ENCODE measurements at regions not wholly inside any gene's neighbourhood (a gene's known extent, or its start where the extent isn't known, plus 50 kb on each side); places are given as distances from the start of the nearest gene placed in this dataset.
A peak's percentile ranks its signal among the peaks of the same experiment; 100 is the strongest.
"Not testable (repeated sequence)": the region's sequence is repeated elsewhere in the genome, so short reads cannot be mapped to it uniquely, and the experiment has no call there.

DNA sequence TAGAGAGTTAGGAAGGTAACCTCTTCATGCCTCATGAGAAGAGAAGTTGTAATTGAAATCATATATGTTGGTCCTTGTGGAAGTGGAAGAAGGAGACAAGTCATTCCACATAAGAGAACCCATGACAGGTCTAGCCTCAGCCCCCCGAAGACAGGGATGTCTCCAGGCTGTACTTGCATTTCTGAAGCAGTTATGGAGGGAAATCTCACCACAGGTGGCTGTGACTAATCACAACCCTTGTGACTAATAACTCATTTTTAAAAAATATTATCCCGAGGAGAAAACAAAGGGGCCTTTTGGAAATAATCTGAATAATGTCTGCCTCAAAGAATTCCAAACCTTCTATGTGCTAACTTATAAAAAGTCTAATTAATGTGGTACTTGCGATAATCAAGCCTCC, 262.1 kb upstream of the RPS23 start:
- no peak overlapping the region for H3K27ac ChIP-seq
- H3K4me3 ChIP-seq = no peak overlapping the region

DNA sequence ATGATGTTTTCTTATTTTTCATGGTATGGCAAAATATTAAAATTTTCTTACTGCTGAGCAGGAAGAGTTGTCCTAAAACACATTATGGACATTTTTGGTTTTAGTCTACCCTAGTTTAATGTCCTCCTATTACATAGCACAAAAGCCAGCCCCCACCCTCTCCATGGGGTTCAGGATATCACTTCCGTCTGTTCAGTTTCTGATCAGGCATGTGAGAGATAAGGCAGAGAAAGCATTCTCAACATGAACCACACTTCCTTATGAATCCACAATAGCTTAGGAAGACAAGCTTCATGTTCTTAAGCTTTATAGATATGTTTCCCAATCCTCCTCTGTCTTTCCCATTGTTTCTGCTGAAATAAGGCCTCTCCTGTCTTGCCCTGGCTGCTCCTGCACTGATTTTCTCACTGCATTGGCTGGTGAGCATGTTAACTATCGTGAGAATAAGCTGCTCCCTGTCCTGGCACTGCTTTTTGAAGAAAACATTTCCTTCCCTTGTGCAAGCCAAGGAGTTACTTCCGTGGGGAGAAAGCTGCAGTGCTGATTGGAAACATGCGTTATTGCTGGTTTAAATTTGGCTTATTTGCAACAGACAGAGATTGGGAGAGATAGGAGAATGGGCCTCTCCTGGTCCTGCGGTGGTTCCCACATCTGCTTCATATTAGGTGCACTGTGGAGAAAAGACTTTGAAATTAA, 260.3 kb upstream of the RPS23 start:
- no peak overlapping the region for H3K4me3 ChIP-seq
- peak overlapping the region in 2 of 21 experiments; percentile 2 to 7 for H3K27ac ChIP-seq

DNA sequence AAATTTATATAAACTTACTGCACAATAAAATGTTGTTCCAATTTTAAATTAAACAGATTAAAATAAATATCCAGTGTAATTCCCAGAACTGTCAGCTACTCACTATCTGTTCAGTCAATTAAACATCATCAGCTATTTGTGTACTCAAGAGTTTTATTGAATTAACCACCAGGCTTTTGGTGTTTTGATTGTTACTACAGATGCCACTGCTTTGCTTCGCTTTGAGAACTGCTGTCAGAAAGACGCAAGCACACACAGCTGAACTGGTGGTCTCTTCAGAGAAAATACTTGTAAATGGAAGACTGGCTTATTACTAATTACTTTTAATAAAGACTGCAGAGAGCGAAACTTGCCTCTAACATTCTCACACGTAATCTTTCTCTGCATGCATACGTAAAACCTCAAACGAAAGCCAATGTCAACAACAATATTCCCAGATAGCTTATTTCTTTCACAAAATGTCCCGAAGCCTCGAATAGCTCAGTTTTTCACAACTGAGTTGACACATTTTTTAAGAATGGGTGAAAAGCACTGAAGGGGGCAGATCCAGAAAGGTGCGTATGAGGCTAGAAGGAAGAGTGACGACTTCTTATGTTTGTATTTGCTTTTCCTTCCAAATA, 259.6 kb upstream of the RPS23 start:
- peak overlapping the region in 2 of 21 experiments; percentile 2 to 7 for H3K27ac ChIP-seq
- no peak overlapping the region for H3K4me3 ChIP-seq

DNA sequence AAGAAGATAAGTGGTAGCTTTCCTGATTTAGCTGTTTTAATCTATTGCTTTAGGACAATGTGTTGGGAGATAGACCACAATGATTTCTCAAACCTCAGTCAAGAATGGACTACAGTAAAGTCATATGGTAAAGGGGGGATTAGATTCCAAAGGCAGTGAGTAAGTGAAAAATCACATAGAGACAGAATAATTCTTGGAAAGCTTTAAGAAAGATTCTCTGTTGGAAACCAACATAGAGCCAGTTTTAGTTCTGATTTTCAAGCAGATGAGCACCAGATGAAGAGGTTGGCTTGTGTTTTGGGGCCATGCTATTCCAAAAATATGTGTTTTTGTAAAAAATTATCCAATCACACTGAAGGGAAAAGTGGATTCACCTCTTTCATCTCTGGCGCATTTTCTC, 256.8 kb upstream of the RPS23 start:
- Histone ChIP-seq H3K27ac (peak overlapping the region in 3 of 21 experiments; percentile 14 to 49 (median 23)), H3K4me3 (no peak overlapping the region)

DNA sequence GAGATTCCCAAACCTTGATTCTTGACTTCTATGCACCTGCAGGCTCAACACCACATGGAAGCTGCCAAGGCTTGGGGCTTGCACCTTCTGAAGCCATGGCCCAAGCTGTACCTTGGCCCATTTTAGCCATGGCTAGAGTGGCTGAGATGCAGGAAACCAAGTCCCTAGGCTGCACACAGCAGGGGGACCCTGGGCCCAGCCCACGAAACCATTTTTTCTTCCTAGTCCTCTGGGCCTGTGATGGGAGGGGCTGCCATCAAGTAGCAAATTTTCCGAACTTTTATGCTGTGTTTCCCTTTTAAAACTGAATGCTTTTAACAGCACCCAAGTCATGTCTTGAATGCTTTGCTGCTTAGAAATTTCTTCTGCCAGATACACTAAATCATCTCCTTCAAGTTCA, 253.9 kb upstream of the RPS23 start:
- H3K4me3 ChIP-seq, H3K27ac ChIP-seq: not testable (repeated sequence)

DNA sequence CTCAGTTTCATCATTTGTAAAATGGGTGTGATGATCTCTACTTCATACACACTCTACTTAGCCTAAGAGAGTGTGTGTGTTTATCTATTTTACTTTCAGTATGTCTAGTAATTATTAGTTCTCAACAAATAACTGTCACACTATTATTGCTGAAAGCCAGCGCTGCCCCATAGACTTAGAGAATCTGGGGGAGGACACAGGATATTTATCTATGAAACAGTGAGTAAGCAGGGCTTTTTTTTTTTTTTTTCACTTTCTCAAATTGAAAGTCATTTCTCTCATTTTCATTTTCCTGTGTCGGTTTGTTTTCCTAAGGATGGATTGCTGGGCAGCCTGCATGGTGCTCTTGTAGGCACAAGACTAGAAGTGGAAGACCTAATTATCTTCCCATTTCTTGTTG, 248.4 kb upstream of the RPS23 start:
- Histone ChIP-seq H3K27ac (no peak overlapping the region), H3K4me3 (no peak overlapping the region)

DNA sequence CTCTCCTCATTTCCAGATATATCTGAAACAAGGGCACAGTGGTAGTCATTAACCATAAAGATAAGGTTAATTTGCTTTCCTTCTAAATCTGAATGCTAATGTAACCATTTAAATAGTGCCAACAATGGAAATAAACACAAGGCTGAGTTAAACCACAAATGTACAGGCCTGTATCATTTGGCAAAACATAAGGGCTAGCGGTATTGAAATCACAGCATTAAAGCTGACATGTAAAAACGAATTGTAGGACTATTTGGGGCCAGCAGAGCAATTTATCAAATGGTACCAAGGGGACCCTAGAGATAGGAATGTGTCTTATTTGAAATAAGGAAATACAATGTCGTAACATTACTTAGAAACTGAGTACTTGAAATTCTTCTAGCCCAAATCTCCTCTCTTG, 247.5 kb upstream of the RPS23 start:
- Histone ChIP-seq H3K4me3 (no peak overlapping the region), H3K27ac (no peak overlapping the region)

DNA sequence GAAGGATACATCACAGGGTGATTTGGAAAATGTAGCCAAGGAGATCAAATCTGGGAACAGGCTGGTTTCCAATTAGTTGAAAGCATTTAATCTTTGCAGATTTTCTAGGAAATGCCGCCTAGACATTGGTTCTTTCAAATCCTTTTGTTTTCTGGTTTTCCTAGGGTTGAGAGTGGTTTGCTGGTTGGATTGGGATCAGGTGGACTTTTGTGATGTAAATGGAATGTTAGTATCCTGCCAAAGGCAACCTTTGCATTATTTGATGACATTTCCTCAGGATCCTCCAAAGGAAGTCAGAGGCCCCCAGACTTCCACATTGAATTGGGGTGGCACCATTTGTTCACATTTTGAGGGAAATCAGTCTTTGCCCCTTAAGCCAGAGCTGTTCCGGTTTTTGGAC, 245.5 kb upstream of the RPS23 start:
- Histone ChIP-seq H3K4me3 (no peak overlapping the region), H3K27ac (no peak overlapping the region)

DNA sequence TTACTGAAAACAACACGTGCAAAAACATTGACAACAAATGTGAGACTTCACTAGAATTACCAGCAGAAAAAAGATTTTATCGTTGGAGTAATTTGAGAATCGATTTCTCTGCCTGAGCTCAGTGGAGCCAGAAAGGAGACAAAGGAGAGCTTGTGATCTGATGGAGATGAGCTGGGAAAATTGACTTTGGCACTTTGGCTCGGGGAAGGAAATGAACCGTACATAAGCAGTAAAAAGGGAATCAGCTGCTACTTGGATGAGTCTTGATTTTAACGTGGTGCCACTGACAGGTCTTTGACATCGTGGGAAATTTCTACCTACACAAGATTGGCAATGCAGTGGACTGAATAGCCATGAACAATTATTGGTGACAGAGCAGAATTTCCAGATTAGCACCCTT, 244.7 kb upstream of the RPS23 start:
- Histone ChIP-seq H3K4me3 (no peak overlapping the region), H3K27ac (no peak overlapping the region)

DNA sequence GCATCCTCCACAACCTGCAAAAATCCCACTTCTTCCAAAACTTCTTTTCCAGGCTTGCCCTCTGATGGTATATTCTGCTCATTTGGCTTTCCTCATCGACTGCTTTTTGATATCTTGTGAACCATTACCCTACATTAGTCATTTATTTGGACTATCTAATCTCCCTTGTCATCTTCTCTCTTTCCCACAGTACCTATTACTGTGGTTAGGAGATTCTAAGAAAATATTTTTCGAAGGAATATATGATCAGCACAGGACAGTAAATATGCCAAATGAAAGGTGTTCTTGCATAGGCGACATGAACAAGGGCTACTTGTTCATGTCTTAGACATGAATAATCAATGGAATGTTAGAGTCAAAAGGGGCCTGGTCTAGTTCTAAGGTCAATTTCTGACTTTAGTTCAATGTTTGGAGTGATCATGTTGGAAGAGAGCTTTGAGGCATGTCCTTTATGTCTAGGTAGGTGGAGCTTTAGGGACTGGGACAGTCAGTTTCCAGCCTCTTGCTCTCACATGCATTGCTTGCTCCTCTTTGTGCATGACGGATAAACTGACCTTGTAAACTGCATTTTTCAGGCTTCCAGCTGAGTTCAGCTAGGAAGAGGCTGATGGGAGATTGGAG, 243.4 kb upstream of the RPS23 start:
- no peak overlapping the region for H3K4me3 ChIP-seq
- no peak overlapping the region for H3K27ac ChIP-seq

DNA sequence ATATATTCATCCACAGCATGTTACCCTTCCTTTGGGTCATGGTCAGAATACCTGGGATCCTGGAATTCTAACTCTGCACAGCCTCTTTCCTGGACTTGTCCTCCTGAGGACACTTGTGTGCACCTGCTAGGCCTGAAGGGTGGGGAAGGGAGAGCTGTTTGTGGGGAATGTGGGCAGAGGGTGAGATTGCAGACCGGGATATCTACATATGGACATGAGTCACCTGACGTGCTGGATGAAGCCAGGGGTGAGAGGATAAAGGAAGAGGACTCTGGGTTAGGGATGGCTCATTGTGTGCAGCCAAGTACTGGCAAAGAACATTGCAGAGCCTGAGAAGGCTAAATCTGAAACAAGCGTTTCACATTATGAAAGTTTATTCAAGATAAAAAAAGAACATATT, 241.4 kb upstream of the RPS23 start:
- no peak overlapping the region for H3K4me3 ChIP-seq
- no peak overlapping the region for H3K27ac ChIP-seq

DNA sequence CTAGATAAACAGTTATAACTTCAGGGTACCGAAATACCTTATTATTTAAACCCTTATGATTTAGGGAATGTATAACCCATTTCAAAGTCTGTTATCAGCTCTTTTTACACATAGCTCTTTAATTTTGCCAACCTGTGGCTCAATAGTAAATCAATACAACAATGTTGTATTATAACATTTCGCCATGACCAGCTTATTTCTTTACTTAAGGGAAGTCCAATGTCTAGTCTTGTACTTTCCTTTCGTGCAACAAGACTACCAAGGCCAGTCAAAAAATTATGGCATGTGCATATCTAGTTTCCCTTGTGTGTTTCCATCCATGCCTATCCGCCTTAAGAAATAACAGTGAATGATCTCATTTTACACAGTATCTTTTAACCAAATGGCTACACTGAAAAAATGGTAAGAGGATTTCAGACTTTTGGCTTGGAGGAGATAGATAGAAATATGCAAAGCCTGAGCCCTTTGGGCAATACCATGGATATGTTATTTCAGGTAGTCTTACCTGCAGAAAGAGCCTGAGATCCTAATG, 239.5 kb upstream of the RPS23 start:
- H3K4me3 ChIP-seq = no peak overlapping the region
- no peak overlapping the region for H3K27ac ChIP-seq

DNA sequence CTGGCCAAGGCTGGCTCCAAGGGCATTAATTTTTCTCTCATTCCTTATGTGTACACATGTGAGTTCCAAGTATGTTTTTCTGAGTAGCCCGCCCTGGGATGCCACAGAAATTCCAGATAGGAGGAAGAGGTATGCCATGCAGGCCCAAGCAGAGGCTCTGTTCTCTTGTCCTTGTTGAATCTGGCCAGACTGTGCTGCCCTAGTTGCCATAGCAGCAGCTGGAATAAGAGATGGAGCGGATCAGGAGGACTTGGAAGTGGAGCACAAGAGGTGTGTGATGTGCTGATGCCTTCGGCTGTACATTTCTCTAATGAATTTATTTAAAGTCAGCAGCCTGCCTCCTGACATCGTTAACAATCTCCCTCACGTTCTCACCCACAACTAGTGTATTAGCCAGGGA, 235.6 kb upstream of the RPS23 start:
- Histone ChIP-seq H3K27ac (no peak overlapping the region), H3K4me3 (no peak overlapping the region)

DNA sequence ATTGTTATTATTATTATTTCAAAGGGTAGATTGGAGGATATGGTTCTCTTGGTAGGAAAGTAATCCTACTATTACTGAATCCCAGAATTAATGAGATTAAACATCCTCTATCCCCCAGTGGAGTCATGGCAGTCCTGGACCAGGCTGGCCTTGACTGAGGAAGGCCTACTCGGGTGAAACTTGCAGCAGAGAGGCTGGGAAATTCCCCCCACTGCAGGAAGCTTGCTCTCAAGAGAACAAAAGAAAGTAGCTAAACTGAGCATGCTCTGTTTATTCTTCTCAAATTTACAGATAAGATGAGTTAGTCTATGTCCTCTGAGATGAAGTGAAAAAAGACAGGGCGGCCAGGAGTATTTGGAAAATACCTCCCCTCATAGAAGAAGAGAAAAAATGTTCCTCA, 233.9 kb upstream of the RPS23 start:
- Histone ChIP-seq H3K27ac (no peak overlapping the region), H3K4me3 (no peak overlapping the region)

DNA sequence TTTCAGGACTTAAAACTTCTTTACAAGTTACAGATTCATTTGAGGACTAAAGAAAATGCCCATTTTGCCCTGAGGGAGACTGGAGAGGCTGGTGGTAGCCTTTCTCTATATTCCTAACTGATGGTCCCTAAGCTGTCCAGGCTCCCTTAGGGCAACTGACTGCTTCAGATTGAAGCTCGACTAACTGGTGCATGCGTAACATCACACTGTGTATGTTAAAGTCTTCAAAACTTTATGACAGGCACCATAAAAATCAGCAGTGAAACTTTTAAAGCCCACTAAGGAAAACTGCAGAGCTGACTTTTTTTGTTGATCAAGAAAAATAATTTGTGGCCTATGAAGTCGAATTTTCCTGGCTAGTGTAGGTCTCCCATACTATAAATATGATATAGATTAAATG, 233.0 kb upstream of the RPS23 start:
- no peak overlapping the region for H3K4me3 ChIP-seq
- no peak overlapping the region for H3K27ac ChIP-seq

DNA sequence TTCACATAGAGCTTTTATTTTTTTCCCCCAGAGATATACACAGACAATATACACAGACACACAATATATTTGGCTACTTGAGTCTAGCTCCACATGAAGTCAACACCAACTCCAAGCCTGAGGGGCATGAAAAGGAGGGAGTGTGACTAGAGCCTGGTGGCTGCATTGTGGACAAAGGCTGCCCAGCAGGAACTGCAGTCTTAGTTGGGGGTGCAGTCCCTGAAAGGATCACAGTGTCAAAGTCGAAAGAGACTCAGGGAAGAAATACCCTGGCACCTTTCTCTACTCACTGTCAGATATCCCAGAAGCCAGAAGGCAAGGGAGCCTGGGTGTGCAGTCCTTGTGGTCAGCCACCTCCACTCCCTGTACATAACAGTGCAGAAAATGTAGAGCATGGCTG, 231.6 kb upstream of the RPS23 start:
- no peak overlapping the region for H3K27ac ChIP-seq

DNA sequence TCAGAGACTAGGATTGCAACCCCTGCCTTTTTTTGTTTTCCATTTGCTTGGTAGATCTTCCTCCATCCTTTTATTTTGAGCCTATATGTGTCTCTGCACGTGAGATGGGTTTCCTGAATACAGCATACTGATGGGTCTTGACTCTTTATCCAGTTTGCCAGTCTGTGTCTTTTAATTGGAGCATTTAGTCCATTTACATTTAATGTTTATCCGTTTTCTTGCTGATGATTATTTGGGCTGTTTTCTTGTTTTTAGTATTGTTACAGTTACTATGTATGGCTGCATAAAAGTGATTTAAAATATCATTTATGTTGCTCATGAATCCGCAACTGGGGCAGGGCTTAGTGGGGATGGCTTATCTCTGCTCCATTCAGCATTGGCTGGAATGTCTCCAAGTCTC, 228.2 kb upstream of the RPS23 start:
- H3K4me3 ChIP-seq, H3K27ac ChIP-seq: not testable (repeated sequence)

More for the DNA sequence above, 231.6 kb upstream of the RPS23 start:
- H3K4me3 ChIP-seq = no peak overlapping the region

DNA sequence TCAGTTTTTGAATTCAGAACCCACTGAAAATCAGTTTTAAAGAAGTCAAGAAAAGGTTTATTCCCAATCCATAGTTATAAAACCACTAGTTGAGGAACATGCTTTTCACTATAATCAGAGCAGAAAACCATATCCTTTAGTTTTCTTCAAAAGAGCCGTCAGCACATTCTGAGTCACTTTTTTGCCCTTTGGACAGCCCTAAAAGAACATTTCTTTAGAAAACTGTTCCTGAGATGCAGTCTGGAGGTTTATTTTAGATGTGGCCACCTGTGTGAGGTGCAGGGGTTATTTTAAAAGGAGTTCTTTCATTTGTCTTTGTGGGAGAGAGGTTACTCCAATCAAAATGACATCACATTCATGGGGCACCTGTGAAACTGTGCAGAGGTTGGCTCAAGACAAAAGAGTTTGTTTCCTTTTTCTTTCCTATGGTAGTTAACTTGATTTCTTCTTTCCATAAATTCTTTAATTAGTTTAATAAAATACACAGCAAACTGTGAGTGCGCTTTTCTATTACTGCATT, 221.6 kb upstream of the RPS23 start:
- H3K27ac ChIP-seq = no peak overlapping the region
- no peak overlapping the region for H3K4me3 ChIP-seq

DNA sequence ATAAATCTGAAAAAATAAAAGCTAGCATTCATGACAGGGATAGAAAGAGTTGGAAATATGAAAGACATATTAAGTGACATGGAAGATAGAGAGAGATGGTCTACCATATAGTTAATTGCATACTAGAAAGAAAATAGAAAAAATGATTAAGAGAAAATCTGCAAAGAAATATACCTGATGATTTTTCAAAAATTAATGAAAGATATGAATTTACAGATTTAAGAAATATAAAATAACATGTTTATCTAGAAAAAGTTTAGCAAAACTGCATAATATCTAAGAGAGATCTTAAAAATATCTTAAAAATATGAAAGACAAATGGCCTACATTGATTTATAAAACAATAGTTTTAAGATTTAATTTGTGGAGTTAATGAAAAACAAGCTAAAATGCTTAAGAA, 219.1 kb upstream of the RPS23 start:
- H3K4me3 ChIP-seq = no peak overlapping the region
- H3K27ac ChIP-seq = no peak overlapping the region

DNA sequence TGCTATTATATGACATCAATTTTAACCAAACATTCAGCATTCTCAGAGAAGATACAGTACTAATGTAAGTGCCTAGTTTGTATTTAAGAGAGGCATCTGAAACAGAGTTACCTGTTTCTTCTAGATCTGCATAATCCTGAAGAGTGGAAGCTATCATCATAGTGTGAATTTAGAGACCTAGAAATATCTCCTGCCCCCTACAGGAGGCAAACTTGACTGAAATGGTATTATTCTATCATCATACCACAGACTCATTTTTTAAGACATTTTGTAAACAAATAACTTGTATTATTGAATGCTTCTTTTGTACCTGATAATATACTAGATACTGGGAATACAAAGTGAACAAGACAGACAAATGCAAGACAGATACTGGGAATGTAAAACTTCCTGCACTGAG, 216.8 kb upstream of the RPS23 start:
- H3K27ac ChIP-seq = no peak overlapping the region
- no peak overlapping the region for H3K4me3 ChIP-seq

DNA sequence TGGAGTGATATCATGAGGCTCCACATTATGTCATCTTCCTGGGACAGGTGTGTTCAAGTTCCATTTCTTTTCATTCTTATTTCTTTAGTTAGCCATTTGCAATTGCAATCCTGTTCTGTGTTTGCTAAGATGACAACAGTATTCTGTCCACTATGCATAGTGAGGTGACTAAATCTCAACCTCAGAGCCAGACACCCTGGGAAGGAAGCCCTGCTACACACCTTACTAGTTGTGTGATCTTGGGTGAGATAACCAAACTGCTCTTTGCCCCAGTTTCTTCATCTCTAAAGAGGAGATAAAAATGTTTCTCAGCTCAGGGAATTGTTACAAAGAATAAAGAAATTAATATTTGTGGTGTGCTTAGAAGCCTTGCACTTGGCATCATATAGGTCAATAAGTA, 215.1 kb upstream of the RPS23 start:
- no peak overlapping the region for H3K27ac ChIP-seq
- no peak overlapping the region for H3K4me3 ChIP-seq

Measured in skin epidermis (tissue), 12 donors.